GM23248 (cell line): ENCODE measurements at regions not wholly inside any gene's neighbourhood (a gene's known extent, or its start where the extent isn't known, plus 50 kb on each side); places are given as distances from the start of the nearest gene placed in this dataset.

Source experiments
- EZH2 ChIP-seq: fragments of 200-600 bp; sonication (generic); IDR thresholded peaks from 2 replicates; pipeline ENCODE4 v1.6.1; 2018; ENCODE audit warnings: antibody characterized with exemption, mild to moderate bottlenecking; ENCODE audit not compliant: insufficient read depth, poor library complexity, severe bottlenecking
- EZH2phosphoT487 ChIP-seq: fragments of 200-600 bp; sonication (generic); IDR thresholded peaks from 2 replicates; pipeline ENCODE4 v1.6.1; 2018; ENCODE audit warnings: antibody characterized with exemption, moderate library complexity, mild to moderate bottlenecking, low read depth; ENCODE audit not compliant: insufficient read depth

DNA sequence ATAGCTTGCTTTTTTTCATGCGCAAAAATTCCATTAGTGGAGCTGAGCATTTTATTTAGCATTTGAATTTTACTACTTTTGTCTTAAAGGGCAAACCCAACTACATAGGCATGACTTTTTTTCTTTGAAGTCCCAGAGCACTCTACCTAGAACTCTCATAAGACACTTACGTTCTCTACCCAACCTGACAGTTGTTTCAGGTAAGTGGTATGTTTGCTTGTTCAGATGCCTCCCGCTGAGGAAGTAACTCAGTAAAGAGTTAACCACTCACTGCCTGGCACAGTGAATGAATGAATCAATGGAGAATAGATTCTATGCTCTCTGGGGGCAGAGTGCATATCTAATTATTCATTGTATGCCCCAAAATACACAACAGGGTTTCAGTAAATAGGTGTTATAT lies 212.3 kb upstream of the PRDM1 start:
- no peak for TF ChIP-seq EZH2phosphoT487
- TF ChIP-seq EZH2 = no peak
